B cell (primary cell): ENCODE measurements at regions not wholly inside any gene's neighbourhood (a gene's known extent, or its start where the extent isn't known, plus 50 kb on each side); places are given as distances from the start of the nearest gene placed in this dataset.
"Not testable (repeated sequence)": the region's sequence is repeated elsewhere in the genome, so short reads cannot be mapped to it uniquely, and the experiment has no call there.

ENCODE experiments used
- EZH2 ChIP-seq: IDR thresholded peaks from 2 replicates; pipeline ENCODE4 v1.6.1; 2012; ENCODE audit warnings: borderline replicate concordance, low read depth, mild to moderate bottlenecking, moderate library complexity, low read length; ENCODE audit not compliant: insufficient read depth, poor library complexity, severe bottlenecking
- TF ChIP-seq, protein P1 (sequence below): fragments of 200-600 bp; IDR thresholded peaks from one replicate; pipeline ENCODE4 v1.8.0; 2022; ENCODE audit warnings: antibody characterized with exemption, mild to moderate bottlenecking

- TF ChIP-seq, protein P1, sequence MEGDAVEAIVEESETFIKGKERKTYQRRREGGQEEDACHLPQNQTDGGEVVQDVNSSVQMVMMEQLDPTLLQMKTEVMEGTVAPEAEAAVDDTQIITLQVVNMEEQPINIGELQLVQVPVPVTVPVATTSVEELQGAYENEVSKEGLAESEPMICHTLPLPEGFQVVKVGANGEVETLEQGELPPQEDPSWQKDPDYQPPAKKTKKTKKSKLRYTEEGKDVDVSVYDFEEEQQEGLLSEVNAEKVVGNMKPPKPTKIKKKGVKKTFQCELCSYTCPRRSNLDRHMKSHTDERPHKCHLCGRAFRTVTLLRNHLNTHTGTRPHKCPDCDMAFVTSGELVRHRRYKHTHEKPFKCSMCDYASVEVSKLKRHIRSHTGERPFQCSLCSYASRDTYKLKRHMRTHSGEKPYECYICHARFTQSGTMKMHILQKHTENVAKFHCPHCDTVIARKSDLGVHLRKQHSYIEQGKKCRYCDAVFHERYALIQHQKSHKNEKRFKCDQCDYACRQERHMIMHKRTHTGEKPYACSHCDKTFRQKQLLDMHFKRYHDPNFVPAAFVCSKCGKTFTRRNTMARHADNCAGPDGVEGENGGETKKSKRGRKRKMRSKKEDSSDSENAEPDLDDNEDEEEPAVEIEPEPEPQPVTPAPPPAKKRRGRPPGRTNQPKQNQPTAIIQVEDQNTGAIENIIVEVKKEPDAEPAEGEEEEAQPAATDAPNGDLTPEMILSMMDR: not testable (repeated sequence)
- TF ChIP-seq EZH2: not testable (repeated sequence)
Measured at GRCh38 chr1:172728705-172729104, 69.8 kb downstream of the FASLG start.
